GM19397 (cell line): ENCODE measurements at regions not wholly inside any gene's neighbourhood (a gene's known extent, or its start where the extent isn't known, plus 50 kb on each side); places are given as distances from the start of the nearest gene placed in this dataset.

Experiments used
- ATAC-seq: cut with Tn5 transposase; IDR thresholded peaks from one replicate; pipeline ENCODE4 v1.9.1; 2021; ENCODE audit warnings: mild to moderate bottlenecking, moderate library complexity; ENCODE audit not compliant: unreplicated experiment

DNA sequence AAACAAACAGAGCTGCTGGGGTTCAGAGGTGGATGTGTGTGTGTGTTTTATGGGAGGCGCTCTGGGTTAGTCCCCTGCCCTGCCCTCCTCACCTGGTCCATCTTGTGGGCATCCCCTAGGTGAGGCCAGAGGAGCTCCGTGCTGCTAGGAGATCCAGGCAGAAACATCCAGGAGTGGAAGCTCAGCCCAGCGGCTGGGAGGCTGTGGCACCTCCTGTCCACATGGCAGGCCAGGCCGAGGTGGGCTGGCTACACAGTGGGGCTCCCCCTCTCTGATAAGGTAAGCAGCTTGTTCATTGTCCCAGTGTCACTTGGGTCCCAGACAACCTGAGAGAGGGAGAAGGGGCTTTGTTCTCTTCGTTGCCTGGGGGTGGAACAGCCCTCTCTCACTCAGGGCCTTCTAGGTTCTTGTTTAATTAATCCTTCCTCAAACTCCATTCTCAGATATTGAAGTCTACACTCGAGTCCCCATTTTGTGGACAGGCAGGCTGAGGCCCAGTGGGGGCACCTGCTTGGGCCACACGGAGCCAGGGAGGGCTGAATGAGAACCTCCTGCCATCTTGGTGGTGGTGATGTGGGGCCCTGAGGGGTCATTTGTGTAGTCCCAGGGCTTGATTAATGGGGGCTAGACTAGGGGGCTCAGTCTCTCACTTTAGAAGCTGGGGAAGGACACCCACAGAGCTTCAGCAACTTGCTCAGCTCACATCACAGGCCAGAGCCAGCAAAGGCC, 216.8 kb upstream of the GPR26 start:
- ATAC-seq, result no peak

GRCh38 chr10:123450956-123451605, 215.1 kb upstream of the GPR26 start:
- ATAC-seq, result no peak

DNA sequence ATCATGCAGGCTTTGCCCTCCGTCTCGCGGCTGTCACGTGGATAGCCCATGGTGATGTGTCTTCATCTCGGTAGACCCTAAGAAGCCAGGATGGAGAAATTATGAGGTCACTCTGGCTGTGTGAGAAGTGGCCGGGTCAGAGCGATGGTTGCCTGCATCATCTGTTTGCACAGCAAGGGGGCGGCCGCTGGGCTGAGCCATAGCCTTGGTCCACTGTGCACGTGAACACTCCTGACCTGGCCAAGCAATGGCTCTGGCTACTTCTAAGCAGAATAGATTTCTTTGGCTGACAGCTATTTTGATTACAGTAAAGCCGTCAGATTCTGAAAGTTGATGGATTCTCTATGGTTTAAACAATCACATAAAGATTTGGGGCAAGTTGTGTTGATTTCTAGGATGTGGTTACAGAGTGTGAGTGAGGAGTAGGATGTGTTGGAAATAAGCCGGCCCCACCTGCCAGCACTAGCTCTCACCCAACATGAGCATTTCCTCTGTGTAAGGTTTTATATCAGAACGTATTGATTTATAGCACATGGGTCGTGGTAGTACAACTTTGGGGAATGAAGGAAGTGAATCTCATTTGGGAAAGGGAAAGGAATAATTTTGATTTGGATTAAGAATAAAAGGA, 214.4 kb upstream of the GPR26 start:
- ATAC-seq, result no peak

- no peak for ATAC-seq
Measured at GRCh38 chr10:123454987-123455386, 211.2 kb upstream of the GPR26 start.

GRCh38 chr10:123455861-123456260, 210.3 kb upstream of the GPR26 start:
- ATAC-seq, result no peak

DNA sequence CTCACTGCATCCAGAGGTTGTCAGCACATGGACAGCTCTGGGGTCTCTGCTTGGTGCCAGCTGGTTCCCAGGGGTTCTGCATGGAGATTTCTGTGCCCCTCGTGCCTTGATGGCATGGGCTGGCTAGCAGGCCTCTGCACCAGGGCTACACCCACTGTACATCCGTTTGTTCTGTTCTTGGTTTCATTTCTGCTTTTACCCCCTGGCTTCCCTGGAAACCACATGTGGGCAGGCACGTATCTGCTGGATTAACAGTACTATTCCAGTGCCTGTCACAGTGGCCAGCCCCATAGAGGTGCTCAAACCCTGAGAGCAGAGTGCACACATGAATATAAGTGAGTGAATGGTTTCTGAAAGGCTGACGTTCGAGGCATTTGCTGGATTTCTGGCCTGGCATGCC, 207.2 kb upstream of the GPR26 start:
- no peak for ATAC-seq

DNA sequence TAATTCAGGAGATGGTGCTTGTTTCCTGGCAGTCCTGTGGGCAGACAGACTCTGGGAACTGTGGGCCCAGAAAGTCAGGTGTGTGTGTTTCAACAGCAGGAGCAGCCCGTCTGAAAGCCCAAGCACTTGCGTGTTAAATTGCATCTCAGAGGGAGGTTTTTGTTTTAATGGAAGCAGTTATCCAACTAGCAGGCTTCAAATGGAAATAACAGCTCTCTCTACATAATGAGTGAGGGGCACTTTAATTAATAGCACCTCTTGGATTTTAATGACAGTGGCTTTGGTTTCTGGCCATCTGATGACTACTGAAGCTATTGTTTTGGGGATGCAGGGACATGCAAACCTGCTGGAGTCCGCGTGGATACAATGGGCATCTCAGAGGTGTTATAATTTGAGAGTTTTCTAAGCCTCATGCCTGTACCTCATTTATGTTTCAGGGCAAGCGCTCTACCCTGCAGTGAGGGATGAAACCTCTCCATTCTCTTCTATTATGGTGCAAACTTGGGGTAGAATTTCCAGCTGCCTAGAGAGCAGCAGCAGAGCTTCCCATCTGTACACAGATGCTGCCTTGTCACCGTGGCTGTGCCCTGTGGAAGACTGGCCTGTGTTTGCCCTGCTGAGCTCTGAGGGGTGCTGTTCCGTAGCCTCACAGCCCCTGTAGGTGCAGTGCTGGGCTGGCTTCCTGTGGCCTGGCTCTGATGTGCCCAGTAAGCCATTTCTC, 206.6 kb upstream of the GPR26 start:
- ATAC-seq, result no peak

DNA sequence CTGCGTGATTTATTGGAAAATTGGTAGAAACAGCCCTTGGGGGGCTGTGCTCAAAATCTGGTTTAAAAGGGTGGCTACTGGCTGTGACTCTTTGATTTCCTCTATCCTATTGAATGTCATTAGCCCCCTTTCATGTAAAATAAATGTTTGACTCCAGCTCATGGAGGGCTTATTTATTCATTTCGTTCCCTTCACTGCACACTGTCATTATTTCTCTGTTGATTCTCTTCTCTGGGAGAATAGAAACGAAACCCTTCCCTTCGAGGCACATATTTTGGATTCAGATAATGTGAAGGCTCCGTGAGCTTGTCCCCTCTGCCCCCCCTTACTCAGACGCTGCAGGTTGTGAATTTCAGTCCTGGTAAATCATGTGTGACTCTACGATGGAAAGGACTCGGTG, 203.9 kb upstream of the GPR26 start:
- no peak for ATAC-seq

DNA sequence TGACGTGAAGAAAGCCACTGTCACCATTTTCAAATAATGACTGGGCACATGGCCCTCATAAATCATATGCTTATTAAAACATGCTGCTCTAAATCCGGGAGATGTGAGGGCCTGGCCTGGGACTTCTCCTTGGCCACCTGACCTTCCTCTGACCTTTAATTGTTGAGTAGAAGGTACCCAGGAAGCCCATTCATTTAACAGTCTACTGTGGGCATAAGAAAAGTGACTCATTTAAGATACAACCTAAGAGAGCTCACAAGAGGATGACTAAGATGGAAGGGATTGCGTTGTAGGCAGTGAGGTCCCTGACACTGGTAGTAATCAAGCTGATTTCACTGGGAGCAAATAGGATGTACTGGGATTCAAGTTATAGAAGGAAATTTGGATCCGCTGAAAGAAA, 203.4 kb upstream of the GPR26 start:
- no peak for ATAC-seq

- ATAC-seq, result no peak
Measured at GRCh38 chr10:123463181-123463580, 203.0 kb upstream of the GPR26 start.

DNA sequence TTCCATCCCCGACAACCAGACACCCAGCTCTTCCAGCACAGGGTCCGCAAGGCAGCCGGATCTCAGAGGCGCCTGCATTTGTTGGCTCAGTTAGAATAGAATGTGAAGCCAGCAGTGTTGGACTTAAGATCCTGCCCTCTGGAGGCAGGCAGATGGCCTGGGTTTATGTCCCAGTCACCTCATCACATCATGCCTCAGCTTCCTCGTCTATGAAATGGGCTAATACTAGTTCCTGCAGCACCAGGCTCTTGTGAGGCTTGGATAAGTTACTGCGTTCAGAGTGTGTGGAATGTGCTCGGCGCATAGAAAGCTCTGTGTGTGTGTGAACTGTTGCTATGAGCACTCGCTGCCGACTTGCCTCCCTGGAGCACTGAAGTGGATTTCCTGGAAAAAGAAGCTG, 202.5 kb upstream of the GPR26 start:
- no peak for ATAC-seq

DNA sequence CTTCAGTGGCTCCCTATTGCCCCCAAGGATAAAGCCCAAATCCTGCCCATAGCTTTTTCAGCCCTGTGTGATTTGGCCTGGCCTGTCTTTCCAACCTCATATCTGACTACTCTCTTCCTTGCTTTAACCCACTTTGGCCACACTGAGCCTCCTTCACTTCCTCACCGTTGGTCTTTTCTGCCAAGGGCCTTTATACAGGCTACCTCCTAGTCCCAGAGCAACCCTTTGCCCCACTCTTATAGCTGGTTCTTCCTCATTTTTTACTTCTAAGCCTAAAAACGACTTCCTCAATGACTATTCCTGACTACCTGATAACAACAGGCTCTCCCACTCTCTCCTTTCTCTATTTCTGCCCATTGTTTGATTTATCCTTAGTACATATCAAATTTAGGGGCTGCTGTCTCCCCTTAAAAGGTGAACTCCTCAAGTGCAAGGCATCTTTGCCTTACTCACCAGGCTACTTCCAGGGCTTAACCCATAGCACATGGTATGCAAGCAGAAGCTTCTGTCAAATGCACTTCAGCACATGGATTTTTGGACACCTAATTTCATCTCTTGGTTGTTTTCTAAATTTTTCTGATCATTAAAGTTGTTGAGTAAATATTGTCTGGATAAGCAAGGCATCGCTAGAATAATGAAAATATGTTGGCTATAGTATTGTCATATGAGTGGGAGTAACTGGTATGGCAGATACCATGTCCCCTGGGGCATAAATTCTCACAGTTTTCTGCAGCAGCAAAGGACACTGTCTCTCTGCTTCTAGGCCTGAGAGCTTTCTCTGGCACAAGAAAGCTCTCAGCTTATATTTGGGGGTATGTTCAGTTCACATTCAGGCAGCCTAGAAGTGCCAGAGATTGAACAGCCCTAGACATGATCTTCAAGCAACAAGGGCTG, 201.5 kb upstream of the GPR26 start:
- ATAC-seq, result no peak

DNA sequence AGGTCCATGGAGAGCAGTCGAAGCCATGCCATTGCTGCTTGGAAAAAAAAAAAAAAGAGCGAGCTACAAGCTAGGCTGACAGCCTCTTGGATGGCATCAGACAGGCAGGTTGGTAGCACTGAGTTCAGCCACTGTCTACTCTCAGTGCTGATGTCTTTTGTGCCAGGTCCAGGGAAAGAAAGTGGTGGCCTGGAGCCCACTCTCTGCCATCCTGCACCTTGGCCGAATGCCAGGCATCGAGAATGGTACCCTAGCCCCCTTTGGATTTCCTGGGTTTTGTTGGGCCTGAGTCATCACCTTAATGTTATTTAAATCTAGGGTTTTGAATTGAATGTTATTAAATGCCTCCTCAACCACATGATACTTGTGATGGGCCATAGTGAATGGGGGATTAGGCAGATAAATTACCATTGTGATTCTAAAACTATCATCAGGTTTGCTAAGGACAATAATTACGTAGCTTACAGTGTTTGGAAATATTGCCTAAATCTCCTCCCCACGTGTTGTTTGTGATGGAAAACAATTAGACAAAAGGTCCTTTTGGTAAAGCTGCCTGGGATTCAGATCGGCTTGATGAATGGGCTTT, 195.7 kb upstream of the GPR26 start:
- ATAC-seq, result no peak

GRCh38 chr10:123471811-123472210, 194.3 kb upstream of the GPR26 start:
- no peak for ATAC-seq

DNA sequence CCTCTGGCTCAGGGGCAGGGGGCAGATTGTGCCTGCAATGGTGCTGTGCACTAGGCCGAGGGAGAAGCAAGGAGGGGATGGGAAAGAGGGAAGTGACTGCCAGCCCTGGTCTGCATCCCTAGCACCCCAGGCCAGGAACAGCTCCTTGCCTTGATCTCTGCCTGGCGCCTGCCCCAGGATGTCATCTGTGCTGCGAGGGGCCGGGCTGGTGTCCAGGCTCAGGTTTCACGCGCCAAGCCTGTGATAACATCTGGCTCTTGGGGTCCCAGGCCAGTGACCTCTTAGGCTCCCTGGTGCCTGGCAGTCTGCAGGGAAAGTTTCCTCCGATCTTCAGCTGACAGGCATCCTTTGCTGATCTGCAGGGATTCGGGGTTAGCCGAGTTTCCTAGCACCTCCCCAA, 193.5 kb upstream of the GPR26 start:
- no peak for ATAC-seq

GRCh38 chr10:123474700-123475099, 191.5 kb upstream of the GPR26 start:
- ATAC-seq, result no peak

DNA sequence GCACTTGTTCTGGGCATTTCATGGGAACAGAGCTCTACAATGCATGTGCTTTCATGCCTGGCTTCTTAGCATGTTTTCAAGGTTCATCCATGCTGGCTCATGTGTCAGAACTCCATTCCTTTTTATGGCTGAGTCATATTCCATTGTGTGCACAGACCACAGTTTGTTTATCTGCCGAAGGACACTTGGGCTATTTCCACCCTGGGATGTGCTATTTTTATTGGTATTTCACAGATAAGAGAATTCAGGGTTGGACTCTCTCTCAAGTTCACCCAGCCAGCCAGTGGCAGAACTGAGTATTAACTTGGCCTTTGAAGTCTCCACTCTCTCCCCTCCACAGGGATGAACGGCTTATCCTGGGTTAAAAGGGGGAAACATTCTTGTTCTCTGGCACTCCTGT, 190.7 kb upstream of the GPR26 start:
- no peak for ATAC-seq

- no peak for ATAC-seq
Measured at GRCh38 chr10:123478116-123478515, 188.0 kb upstream of the GPR26 start.

- no peak for ATAC-seq
Measured at GRCh38 chr10:123479640-123480039, 186.5 kb upstream of the GPR26 start.

DNA sequence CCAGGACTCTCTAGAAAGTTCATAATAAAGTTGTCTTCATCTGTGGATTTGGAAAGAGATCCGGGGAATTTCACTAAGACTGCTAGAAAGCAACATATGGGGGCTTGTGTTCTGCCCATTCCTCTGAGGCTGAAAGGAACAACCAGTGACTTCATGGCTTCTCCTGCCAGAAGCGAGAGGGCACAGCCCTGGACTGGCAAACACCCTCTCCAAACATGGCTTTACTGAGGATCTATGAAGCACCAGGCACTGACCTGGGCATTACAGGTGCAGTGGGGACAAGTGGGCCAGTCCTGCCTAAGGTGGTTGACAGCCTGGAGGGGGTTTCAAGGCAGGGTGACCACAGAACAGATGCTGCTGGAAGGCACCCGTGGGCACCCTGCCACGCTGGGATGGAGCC, 185.8 kb upstream of the GPR26 start:
- ATAC-seq, result no peak
